NT2/D1 (cell line): ENCODE measurements at regions not wholly inside any gene's neighbourhood (a gene's known extent, or its start where the extent isn't known, plus 50 kb on each side); places are given as distances from the start of the nearest gene placed in this dataset.

Experiments used
- SUZ12 ChIP-seq: IDR thresholded peaks from 2 replicates; pipeline ENCODE4 v1.6.1; 2011; ENCODE audit not compliant: insufficient read length, insufficient read depth; ENCODE audit errors: extremely low read depth
- YY1 ChIP-seq: IDR thresholded peaks from 2 replicates; pipeline ENCODE4 v1.6.1; 2011; ENCODE audit not compliant: insufficient read length, insufficient read depth
- ZNF274 ChIP-seq: IDR thresholded peaks from 2 replicates; pipeline ENCODE4 v1.6.1; 2011; ENCODE audit warnings: mild to moderate bottlenecking, low read depth, low read length

DNA sequence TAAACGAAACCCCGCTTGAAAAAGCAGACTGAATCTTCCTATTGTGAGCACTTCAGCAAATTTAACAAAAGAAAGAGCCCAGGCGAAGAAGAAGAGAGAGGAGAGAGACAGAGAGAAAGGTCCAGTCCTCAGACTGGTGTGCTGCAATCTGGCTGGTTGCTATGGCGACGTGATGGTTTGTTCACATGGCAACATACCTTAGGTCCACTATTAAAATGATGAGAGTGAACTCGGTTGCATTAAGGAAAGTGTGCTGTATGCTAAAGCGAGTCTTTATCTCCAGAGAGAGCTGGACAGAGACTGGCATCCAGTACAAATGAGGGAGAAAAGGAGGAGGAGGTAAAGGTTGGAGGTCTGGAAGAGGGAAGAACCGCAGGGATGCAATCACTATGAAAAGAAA is 271.8 kb upstream of the ZFHX3 start:
- TF ChIP-seq YY1, result no peak
- no peak for TF ChIP-seq SUZ12
- TF ChIP-seq ZNF274, result no peak
